Inferior parietal cortex (tissue), 1 donor: ENCODE measurements at regions not wholly inside any gene's neighbourhood (a gene's known extent, or its start where the extent isn't known, plus 50 kb on each side); places are given as distances from the start of the nearest gene placed in this dataset.

Source experiments
- DNase-seq: peaks from one replicate; pipeline ENCODE4 v3.0.0-alpha.2; 2016; ENCODE audit errors: extremely low spot score

GRCh38 chr10:113323985-113324384 is 228.9 kb upstream of the HABP2 start:
- DNase-seq: no peak

GRCh38 chr10:113326160-113327111 is 226.4 kb upstream of the HABP2 start:
- peak; percentile 36 for DNase-seq

- no peak for DNase-seq
Observed at GRCh38 chr10:113329121-113329596, 223.7 kb upstream of the HABP2 start.

- no peak for DNase-seq
Observed at GRCh38 chr10:113331961-113332360, 220.9 kb upstream of the HABP2 start.

GRCh38 chr10:113333313-113333712 is 219.5 kb upstream of the HABP2 start:
- DNase-seq: no peak

- DNase-seq: no peak
Observed at GRCh38 chr10:113335592-113335991, 217.3 kb upstream of the HABP2 start.

GRCh38 chr10:113336549-113337130 is 216.2 kb upstream of the HABP2 start:
- no peak for DNase-seq

- no peak for DNase-seq
Observed at GRCh38 chr10:113337142-113337541, 215.7 kb upstream of the HABP2 start.

- DNase-seq: no peak
Observed at GRCh38 chr10:113339121-113339520, 213.7 kb upstream of the HABP2 start.

GRCh38 chr10:113340282-113340681 is 212.6 kb upstream of the HABP2 start:
- DNase-seq: no peak

- DNase-seq: no peak
Observed at GRCh38 chr10:113341138-113341537, 211.7 kb upstream of the HABP2 start.

GRCh38 chr10:113345826-113346624 is 206.8 kb upstream of the HABP2 start:
- no peak for DNase-seq

GRCh38 chr10:113347508-113347907 is 205.3 kb upstream of the HABP2 start:
- DNase-seq: no peak

GRCh38 chr10:113348694-113349093 is 204.2 kb upstream of the HABP2 start:
- no peak for DNase-seq

- DNase-seq: no peak
Observed at GRCh38 chr10:113350311-113351040, 202.4 kb upstream of the HABP2 start.

- no peak for DNase-seq
Observed at GRCh38 chr10:113354711-113355110, 198.1 kb upstream of the HABP2 start.

GRCh38 chr10:113356794-113357680 is 195.8 kb upstream of the HABP2 start:
- DNase-seq: no peak

GRCh38 chr10:113357681-113358300 is 195.1 kb upstream of the HABP2 start:
- no peak for DNase-seq

GRCh38 chr10:113359655-113360054 is 193.2 kb upstream of the HABP2 start:
- DNase-seq: no peak

- DNase-seq: no peak
Observed at GRCh38 chr10:113360870-113361269, 192.0 kb upstream of the HABP2 start.
